Loucy (cell line): ENCODE measurements at regions not wholly inside any gene's neighbourhood (a gene's known extent, or its start where the extent isn't known, plus 50 kb on each side); places are given as distances from the start of the nearest gene placed in this dataset.

Source experiments
- H2AFZ ChIP-seq: fragments of 200-600 bp; sonication (generic); 2 replicates; pipeline ENCODE4 v1.6.0; 2016; ENCODE audit warnings: antibody characterized with exemption, mild to moderate bottlenecking, low read length, moderate library complexity
- H3F3A ChIP-seq: fragments of 200-600 bp; 2 replicates; pipeline ENCODE4 v1.6.0; 2016; ENCODE audit warnings: antibody characterized with exemption, low read depth, mild to moderate bottlenecking
- H3K27me3 ChIP-seq: fragments of 200-600 bp; sonication (generic); 2 replicates; pipeline ENCODE4 v1.6.1; 2014; ENCODE audit warnings: low read length, mild to moderate bottlenecking; ENCODE audit not compliant: insufficient read depth, poor library complexity, severe bottlenecking
- H3K36me3 ChIP-seq: fragments of 200-600 bp; sonication (generic); 2 replicates; pipeline ENCODE4 v1.6.1; 2016; ENCODE audit warnings: low read length; ENCODE audit not compliant: insufficient read depth
- H3K4me1 ChIP-seq: fragments of 200-600 bp; sonication (generic); 2 replicates; pipeline ENCODE4 v1.5.1; 2014; ENCODE audit warnings: low read length, mild to moderate bottlenecking; ENCODE audit not compliant: insufficient read depth, poor library complexity, severe bottlenecking
- H3K4me2 ChIP-seq: fragments of 200-600 bp; sonication (generic); 2 replicates; pipeline ENCODE4 v1.6.0; 2014; ENCODE audit warnings: antibody characterized with exemption, low read length, low read depth, mild to moderate bottlenecking; ENCODE audit not compliant: poor library complexity, severe bottlenecking
- H3K4me3 ChIP-seq: fragments of 200-600 bp; sonication (generic); 2 replicates; pipeline ENCODE4 v1.5.1; 2014; ENCODE audit warnings: low read length, mild to moderate bottlenecking, mixed read lengths; ENCODE audit not compliant: poor library complexity, severe bottlenecking
- H3K79me2 ChIP-seq: fragments of 200-600 bp; sonication (generic); 2 replicates; pipeline ENCODE4 v1.6.1; 2014; ENCODE audit warnings: low read length; ENCODE audit not compliant: insufficient read depth
- H3K9ac ChIP-seq: fragments of 200-600 bp; sonication (generic); 2 replicates; pipeline ENCODE4 v1.6.0; 2014; ENCODE audit warnings: mild to moderate bottlenecking, low read depth, low read length, moderate library complexity; ENCODE audit not compliant: poor library complexity, severe bottlenecking
- H3K9me2 ChIP-seq: fragments of 200-600 bp; sonication (generic); replicated peaks from 2 replicates; pipeline ENCODE4 v1.6.1; 2016; ENCODE audit warnings: low read depth, low read length, mixed read lengths
- H3K9me3 ChIP-seq: fragments of 200-600 bp; sonication (generic); 2 replicates; pipeline ENCODE4 v1.6.1; 2014; ENCODE audit warnings: mild to moderate bottlenecking, antibody characterized with exemption, low read length, low read depth; ENCODE audit not compliant: insufficient read depth
- H4K20me1 ChIP-seq: fragments of 200-600 bp; sonication (generic); 2 replicates; pipeline ENCODE4 v1.6.0; 2014; ENCODE audit warnings: antibody characterized with exemption, low read length, mild to moderate bottlenecking; ENCODE audit not compliant: insufficient read depth, poor library complexity, severe bottlenecking
- CTCF ChIP-seq: fragments of 200-600 bp; sonication (generic); conservative IDR thresholded peaks from 2 replicates; pipeline ENCODE4 v1.5.1; 2014; ENCODE audit warnings: mild to moderate bottlenecking, antibody characterized with exemption, low read length
- EZH2phosphoT487 ChIP-seq: fragments of 200-600 bp; IDR thresholded peaks from 2 replicates; pipeline ENCODE4 v1.6.1; 2018; ENCODE audit warnings: antibody characterized with exemption, mild to moderate bottlenecking, moderate library complexity, borderline replicate concordance

DNA sequence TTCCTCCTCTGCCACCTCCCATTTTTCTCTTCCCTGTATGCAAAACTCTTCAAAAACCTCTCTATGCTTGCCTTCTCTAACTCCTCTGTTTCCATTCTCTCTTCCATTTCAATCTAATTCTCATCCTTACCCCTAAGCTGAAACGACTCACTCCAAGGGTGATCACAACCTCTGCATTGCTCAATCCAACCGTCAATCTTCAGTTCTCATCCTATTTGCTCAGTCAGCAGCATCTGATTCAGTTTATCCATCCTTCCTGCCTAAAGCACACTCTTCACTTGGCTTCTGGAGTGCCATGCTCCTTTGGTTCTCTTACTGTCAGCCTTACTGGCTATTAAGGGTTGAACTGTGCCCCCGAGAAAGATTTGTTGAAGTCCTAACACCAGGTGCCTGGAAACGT is 163.5 kb upstream of the NEBL start:
- no peaks in the 10 kb centered on the region for H3K36me3 ChIP-seq
- H3K9me2 ChIP-seq = 0 out of 2 replicates have a peak, but pooled peaks cover 4% of the 10 kb centered on the region
- no peaks in the 10 kb centered on the region for H3K27me3 ChIP-seq
- no peak for TF ChIP-seq CTCF
- no peak for TF ChIP-seq EZH2phosphoT487
- H3K9ac ChIP-seq = no peak overlapping the region
- H4K20me1 ChIP-seq = no peaks in the 10 kb centered on the region
- H3K4me1 ChIP-seq = no peaks in the 10 kb centered on the region
- H3K4me3 ChIP-seq = no peak overlapping the region
- no peak overlapping the region for H3K4me2 ChIP-seq
- H3F3A ChIP-seq = no peaks in the 10 kb centered on the region
- H2AFZ ChIP-seq = no peak overlapping the region
- no peaks in the 10 kb centered on the region for H3K9me3 ChIP-seq
- H3K79me2 ChIP-seq = no peaks in the 10 kb centered on the region

DNA sequence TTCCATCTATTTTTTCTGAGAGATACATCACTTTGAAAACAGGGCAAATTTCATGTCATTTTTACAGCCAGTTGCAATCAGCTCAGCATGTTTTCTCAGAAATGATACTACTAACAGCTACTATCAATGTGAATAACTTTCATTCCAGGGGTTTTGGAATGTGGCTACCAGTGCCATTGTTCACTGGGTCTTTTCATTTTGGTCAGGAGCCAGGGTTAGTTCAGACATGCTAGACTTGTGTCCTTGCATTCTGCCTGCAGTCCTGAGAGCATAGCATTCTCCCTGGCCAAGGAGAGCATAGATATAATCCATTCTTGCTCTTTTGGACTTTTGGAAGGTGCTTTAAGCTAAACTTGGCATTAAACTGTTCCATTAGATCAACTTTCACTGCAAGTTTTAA is 160.9 kb upstream of the NEBL start:
- no peak for TF ChIP-seq CTCF
- no peak for TF ChIP-seq EZH2phosphoT487
- no peaks in the 10 kb centered on the region for H3K9me3 ChIP-seq
- H3K4me2 ChIP-seq = no peak overlapping the region
- H3K4me1 ChIP-seq = no peaks in the 10 kb centered on the region
- H3K4me3 ChIP-seq = no peak overlapping the region
- H4K20me1 ChIP-seq = no peaks in the 10 kb centered on the region
- H3K9ac ChIP-seq = no peak overlapping the region
- H3K79me2 ChIP-seq = no peaks in the 10 kb centered on the region
- no peaks in the 10 kb centered on the region for H3K27me3 ChIP-seq
- H3K9me2 ChIP-seq = 0 out of 2 replicates have a peak, but pooled peaks cover 4% of the 10 kb centered on the region
- H3K36me3 ChIP-seq = no peaks in the 10 kb centered on the region
- no peaks in the 10 kb centered on the region for H3F3A ChIP-seq
- H2AFZ ChIP-seq = no peak overlapping the region

GRCh38 chr10:21057436-21057835 is 160.3 kb upstream of the NEBL start:
- Histone ChIP-seq H3K4me2 (no peak overlapping the region), H3K9ac (no peak overlapping the region), H3K4me3 (no peak overlapping the region), H3K4me1 (no peaks in the 10 kb centered on the region), H3K36me3 (no peaks in the 10 kb centered on the region), H3K79me2 (no peaks in the 10 kb centered on the region), H3K9me3 (no peaks in the 10 kb centered on the region), H3K9me2 (0 out of 2 replicates have a peak, but pooled peaks cover 4% of the 10 kb centered on the region), H2AFZ (no peak overlapping the region), H3K27me3 (no peaks in the 10 kb centered on the region), H4K20me1 (no peaks in the 10 kb centered on the region), H3F3A (no peaks in the 10 kb centered on the region)
- TF ChIP-seq EZH2phosphoT487 (no peak), CTCF (no peak)
